Activated T-cell treated with anti-CD3 and anti-CD28 coated beads, Interleukin-2, amount 50 U/mL, for 24 hours (primary cell): ENCODE measurements at regions not wholly inside any gene's neighbourhood (a gene's known extent, or its start where the extent isn't known, plus 50 kb on each side); places are given as distances from the start of the nearest gene placed in this dataset.

Experiments used
- DNase-seq: peaks from one replicate; pipeline ENCODE4 v3.0.0-alpha.2; 2020
- H3K27ac Mint-ChIP-seq: 2 replicates; pipeline ENCODE4 v1.8.0; 2020; ENCODE audit warnings: mild to moderate bottlenecking, mixed read lengths
- H3K27me3 Mint-ChIP-seq: 2 replicates; pipeline ENCODE4 v1.8.0; 2020; ENCODE audit warnings: mixed read lengths
- H3K36me3 Mint-ChIP-seq: 2 replicates; pipeline ENCODE4 v1.8.0; 2020; ENCODE audit warnings: low read depth, mixed read lengths
- H3K4me1 Mint-ChIP-seq: 2 replicates; pipeline ENCODE4 v1.8.0; 2020; ENCODE audit warnings: low read depth, mixed read lengths
- H3K4me3 Mint-ChIP-seq: 2 replicates; pipeline ENCODE4 v1.8.0; 2020; ENCODE audit warnings: mild to moderate bottlenecking, moderate library complexity, mixed read lengths
- H3K9me3 Mint-ChIP-seq: 2 replicates; pipeline ENCODE4 v1.8.0; 2020; ENCODE audit warnings: mixed read lengths

- no peaks in the 10 kb centered on the region for H3K4me1 Mint-ChIP-seq
- H3K4me3 Mint-ChIP-seq = no peak overlapping the region
- H3K36me3 Mint-ChIP-seq = no peaks in the 10 kb centered on the region
- H3K27ac Mint-ChIP-seq = no peak overlapping the region
- peaks cover 29% of the 10 kb centered on the region for H3K27me3 Mint-ChIP-seq
- no peak for DNase-seq
- H3K9me3 Mint-ChIP-seq = no peaks in the 10 kb centered on the region
These were observed 158.7 kb downstream of the DRD1 start for GRCh38 chr5:175285261-175285660.

GRCh38 chr5:175284806-175285205 is 159.2 kb downstream of the DRD1 start:
- peaks cover 29% of the 10 kb centered on the region for H3K27me3 Mint-ChIP-seq
- no peak overlapping the region for H3K4me3 Mint-ChIP-seq
- no peaks in the 10 kb centered on the region for H3K4me1 Mint-ChIP-seq
- H3K9me3 Mint-ChIP-seq = no peaks in the 10 kb centered on the region
- no peak for DNase-seq
- H3K36me3 Mint-ChIP-seq = no peaks in the 10 kb centered on the region
- no peak overlapping the region for H3K27ac Mint-ChIP-seq

- Mint-ChIP-seq H3K36me3 (no peaks in the 10 kb centered on the region), H3K27ac (no peak overlapping the region), H3K9me3 (no peaks in the 10 kb centered on the region), H3K4me3 (no peak overlapping the region), H3K27me3 (peaks cover 30% of the 10 kb centered on the region), H3K4me1 (no peaks in the 10 kb centered on the region)
- DNase-seq = no peak
These were observed 161.3 kb downstream of the DRD1 start for GRCh38 chr5:175282611-175283225.

GRCh38 chr5:175281714-175282113 is 162.3 kb downstream of the DRD1 start:
- no peak overlapping the region for H3K4me3 Mint-ChIP-seq
- peaks cover 30% of the 10 kb centered on the region for H3K27me3 Mint-ChIP-seq
- no peak for DNase-seq
- no peak overlapping the region for H3K27ac Mint-ChIP-seq
- no peaks in the 10 kb centered on the region for H3K4me1 Mint-ChIP-seq
- H3K9me3 Mint-ChIP-seq = no peaks in the 10 kb centered on the region
- no peaks in the 10 kb centered on the region for H3K36me3 Mint-ChIP-seq

GRCh38 chr5:175281257-175281656 is 162.7 kb downstream of the DRD1 start:
- Mint-ChIP-seq H3K4me1 (no peaks in the 10 kb centered on the region), H3K27me3 (peaks cover 32% of the 10 kb centered on the region), H3K9me3 (no peaks in the 10 kb centered on the region), H3K27ac (no peak overlapping the region), H3K36me3 (no peaks in the 10 kb centered on the region), H3K4me3 (no peak overlapping the region)
- no peak for DNase-seq

- Mint-ChIP-seq H3K27me3 (peaks cover 32% of the 10 kb centered on the region), H3K4me3 (no peak overlapping the region), H3K36me3 (no peaks in the 10 kb centered on the region), H3K27ac (no peak overlapping the region), H3K9me3 (no peaks in the 10 kb centered on the region), H3K4me1 (no peaks in the 10 kb centered on the region)
- no peak for DNase-seq
These were observed 164.5 kb downstream of the DRD1 start for GRCh38 chr5:175279506-175279905.

GRCh38 chr5:175275748-175276147 is 168.2 kb downstream of the DRD1 start:
- H3K27ac Mint-ChIP-seq = no peak overlapping the region
- H3K4me1 Mint-ChIP-seq = no peaks in the 10 kb centered on the region
- H3K27me3 Mint-ChIP-seq = peaks cover 20% of the 10 kb centered on the region
- H3K36me3 Mint-ChIP-seq = no peaks in the 10 kb centered on the region
- no peak overlapping the region for H3K4me3 Mint-ChIP-seq
- no peaks in the 10 kb centered on the region for H3K9me3 Mint-ChIP-seq
- no peak for DNase-seq

GRCh38 chr5:175275097-175275496 is 168.9 kb downstream of the DRD1 start:
- peaks cover 20% of the 10 kb centered on the region for H3K27me3 Mint-ChIP-seq
- DNase-seq = no peak
- H3K4me1 Mint-ChIP-seq = no peaks in the 10 kb centered on the region
- no peaks in the 10 kb centered on the region for H3K36me3 Mint-ChIP-seq
- H3K9me3 Mint-ChIP-seq = no peaks in the 10 kb centered on the region
- no peak overlapping the region for H3K27ac Mint-ChIP-seq
- no peak overlapping the region for H3K4me3 Mint-ChIP-seq

GRCh38 chr5:175274171-175274570 is 169.8 kb downstream of the DRD1 start:
- Mint-ChIP-seq H3K9me3 (no peaks in the 10 kb centered on the region), H3K36me3 (no peaks in the 10 kb centered on the region), H3K27ac (no peak overlapping the region), H3K27me3 (peaks cover 20% of the 10 kb centered on the region), H3K4me1 (no peaks in the 10 kb centered on the region), H3K4me3 (no peak overlapping the region)
- no peak for DNase-seq

GRCh38 chr5:175264406-175264805 is 179.6 kb downstream of the DRD1 start:
- H3K36me3 Mint-ChIP-seq = no peaks in the 10 kb centered on the region
- no peak overlapping the region for H3K27ac Mint-ChIP-seq
- H3K4me3 Mint-ChIP-seq = no peak overlapping the region
- DNase-seq = no peak
- H3K9me3 Mint-ChIP-seq = peaks cover 2% of the 10 kb centered on the region
- H3K27me3 Mint-ChIP-seq = peaks cover 37% of the 10 kb centered on the region
- H3K4me1 Mint-ChIP-seq = no peaks in the 10 kb centered on the region

GRCh38 chr5:175263776-175264175 is 180.2 kb downstream of the DRD1 start:
- no peak for DNase-seq
- no peaks in the 10 kb centered on the region for H3K4me1 Mint-ChIP-seq
- peaks cover 40% of the 10 kb centered on the region for H3K27me3 Mint-ChIP-seq
- H3K27ac Mint-ChIP-seq = no peak overlapping the region
- H3K36me3 Mint-ChIP-seq = no peaks in the 10 kb centered on the region
- peaks cover 2% of the 10 kb centered on the region for H3K9me3 Mint-ChIP-seq
- H3K4me3 Mint-ChIP-seq = no peak overlapping the region

- H3K4me1 Mint-ChIP-seq = no peaks in the 10 kb centered on the region
- H3K27ac Mint-ChIP-seq = no peak overlapping the region
- no peak for DNase-seq
- peaks cover 32% of the 10 kb centered on the region for H3K27me3 Mint-ChIP-seq
- H3K4me3 Mint-ChIP-seq = no peak overlapping the region
- peaks cover 2% of the 10 kb centered on the region for H3K9me3 Mint-ChIP-seq
- H3K36me3 Mint-ChIP-seq = no peaks in the 10 kb centered on the region
These were observed 182.5 kb downstream of the DRD1 start for GRCh38 chr5:175261526-175261925.

GRCh38 chr5:175261037-175261436 is 182.9 kb downstream of the DRD1 start:
- peaks cover 32% of the 10 kb centered on the region for H3K27me3 Mint-ChIP-seq

GRCh38 chr5:175257847-175258194 is 186.2 kb downstream of the DRD1 start:
- Mint-ChIP-seq H3K36me3 (no peaks in the 10 kb centered on the region), H3K27me3 (peaks cover 22% of the 10 kb centered on the region), H3K4me1 (peaks cover 5% of the 10 kb centered on the region), H3K9me3 (no peaks in the 10 kb centered on the region), H3K27ac (no peak overlapping the region), H3K4me3 (no peak overlapping the region)
- DNase-seq = no peak

More at GRCh38 chr5:175261037-175261436, 182.9 kb downstream of the DRD1 start:
- no peaks in the 10 kb centered on the region for H3K36me3 Mint-ChIP-seq
- DNase-seq = no peak
- peaks cover 2% of the 10 kb centered on the region for H3K9me3 Mint-ChIP-seq
- H3K4me1 Mint-ChIP-seq = no peaks in the 10 kb centered on the region
- H3K27ac Mint-ChIP-seq = no peak overlapping the region
- no peak overlapping the region for H3K4me3 Mint-ChIP-seq

- Mint-ChIP-seq H3K36me3 (no peaks in the 10 kb centered on the region), H3K4me1 (peaks cover 5% of the 10 kb centered on the region), H3K4me3 (no peak overlapping the region), H3K9me3 (no peaks in the 10 kb centered on the region), H3K27me3 (peaks cover 20% of the 10 kb centered on the region), H3K27ac (no peak overlapping the region)
- no peak for DNase-seq
These were observed 186.7 kb downstream of the DRD1 start for GRCh38 chr5:175257128-175257846.
